Activated naive CD4-positive, alpha-beta T cell treated with anti-CD3 and anti-CD28 coated beads, Interleukin-2, amount 50 U/mL, for 24 hours (primary cell): ENCODE measurements at regions not wholly inside any gene's neighbourhood (a gene's known extent, or its start where the extent isn't known, plus 50 kb on each side); places are given as distances from the start of the nearest gene placed in this dataset.
"Not testable (repeated sequence)": the region's sequence is repeated elsewhere in the genome, so short reads cannot be mapped to it uniquely, and the experiment has no call there.

Experiments
- H3K27ac Mint-ChIP-seq: one replicate; pipeline ENCODE4 v1.8.0; 2021; ENCODE audit warnings: mild to moderate bottlenecking, mixed read lengths
- H3K27me3 Mint-ChIP-seq: one replicate; pipeline ENCODE4 v1.8.0; 2021; ENCODE audit warnings: mixed read lengths
- H3K36me3 Mint-ChIP-seq: one replicate; pipeline ENCODE4 v1.8.0; 2021; ENCODE audit warnings: mixed read lengths
- H3K4me1 Mint-ChIP-seq: one replicate; pipeline ENCODE4 v1.8.0; 2021; ENCODE audit warnings: mixed read lengths
- H3K4me3 Mint-ChIP-seq: one replicate; pipeline ENCODE4 v1.8.0; 2021; ENCODE audit warnings: mild to moderate bottlenecking, mixed read lengths
- H3K9me3 Mint-ChIP-seq: one replicate; pipeline ENCODE4 v1.8.0; 2021; ENCODE audit warnings: mixed read lengths

GRCh38 chr12:61987173-61987572 lies 273.0 kb upstream of the USP15 start:
- H3K9me3 Mint-ChIP-seq: no peaks in the 10 kb centered on the region

GRCh38 chr12:61991661-61992060 lies 268.5 kb upstream of the USP15 start:
- H3K36me3 Mint-ChIP-seq: no peaks in the 10 kb centered on the region

More at GRCh38 chr12:61987173-61987572, 273.0 kb upstream of the USP15 start:
- H3K27ac Mint-ChIP-seq: no peak overlapping the region
- H3K4me1 Mint-ChIP-seq: no peaks in the 10 kb centered on the region
- no peak overlapping the region for H3K4me3 Mint-ChIP-seq
- no peaks in the 10 kb centered on the region for H3K27me3 Mint-ChIP-seq
- H3K36me3 Mint-ChIP-seq: no peaks in the 10 kb centered on the region

GRCh38 chr12:61993734-61994345 lies 266.4 kb upstream of the USP15 start:
- Mint-ChIP-seq H3K27ac (no peak overlapping the region), H3K4me3 (no peak overlapping the region), H3K27me3 (peaks cover 7% of the 10 kb centered on the region), H3K4me1 (no peaks in the 10 kb centered on the region), H3K9me3 (no peaks in the 10 kb centered on the region), H3K36me3 (no peaks in the 10 kb centered on the region)

More at GRCh38 chr12:61991661-61992060, 268.5 kb upstream of the USP15 start:
- H3K9me3 Mint-ChIP-seq: no peaks in the 10 kb centered on the region
- H3K27ac Mint-ChIP-seq: no peak overlapping the region
- H3K4me1 Mint-ChIP-seq: no peaks in the 10 kb centered on the region
- H3K4me3 Mint-ChIP-seq: no peak overlapping the region
- peaks cover 2% of the 10 kb centered on the region for H3K27me3 Mint-ChIP-seq

- Mint-ChIP-seq H3K4me3 (no peak overlapping the region), H3K27me3 (peaks cover 7% of the 10 kb centered on the region), H3K4me1 (no peaks in the 10 kb centered on the region), H3K36me3 (no peaks in the 10 kb centered on the region), H3K27ac (no peak overlapping the region), H3K9me3 (no peaks in the 10 kb centered on the region)
Observed at GRCh38 chr12:61996717-61997116, 263.5 kb upstream of the USP15 start.

- Mint-ChIP-seq H3K36me3 (no peaks in the 10 kb centered on the region), H3K27me3 (peaks cover 7% of the 10 kb centered on the region), H3K9me3 (no peaks in the 10 kb centered on the region), H3K4me1 (no peaks in the 10 kb centered on the region), H3K4me3 (no peak overlapping the region), H3K27ac (no peak overlapping the region)
Observed at GRCh38 chr12:61998791-61999190, 261.4 kb upstream of the USP15 start.

GRCh38 chr12:61999311-61999710 lies 260.9 kb upstream of the USP15 start:
- Mint-ChIP-seq H3K27ac (no peak overlapping the region), H3K36me3 (no peaks in the 10 kb centered on the region), H3K4me1 (no peaks in the 10 kb centered on the region), H3K9me3 (no peaks in the 10 kb centered on the region), H3K4me3 (no peak overlapping the region), H3K27me3 (peaks cover 7% of the 10 kb centered on the region)

- no peaks in the 10 kb centered on the region for H3K36me3 Mint-ChIP-seq
- H3K27ac Mint-ChIP-seq: no peak overlapping the region
Observed at GRCh38 chr12:62001424-62001823, 258.8 kb upstream of the USP15 start.

GRCh38 chr12:62003226-62003625 lies 257.0 kb upstream of the USP15 start:
- Mint-ChIP-seq H3K9me3 (no peaks in the 10 kb centered on the region), H3K27ac (no peak overlapping the region), H3K4me3 (no peak overlapping the region), H3K4me1 (no peaks in the 10 kb centered on the region), H3K36me3 (no peaks in the 10 kb centered on the region), H3K27me3 (peaks cover 4% of the 10 kb centered on the region)

More at GRCh38 chr12:62001424-62001823, 258.8 kb upstream of the USP15 start:
- Mint-ChIP-seq H3K4me3 (no peak overlapping the region), H3K27me3 (peaks cover 10% of the 10 kb centered on the region), H3K9me3 (no peaks in the 10 kb centered on the region), H3K4me1 (no peaks in the 10 kb centered on the region)

GRCh38 chr12:62003701-62004100 lies 256.5 kb upstream of the USP15 start:
- peaks cover 4% of the 10 kb centered on the region for H3K27me3 Mint-ChIP-seq
- no peak overlapping the region for H3K27ac Mint-ChIP-seq
- H3K4me3 Mint-ChIP-seq: no peak overlapping the region
- no peaks in the 10 kb centered on the region for H3K9me3 Mint-ChIP-seq
- no peaks in the 10 kb centered on the region for H3K4me1 Mint-ChIP-seq
- H3K36me3 Mint-ChIP-seq: no peaks in the 10 kb centered on the region

GRCh38 chr12:62005615-62006014 lies 254.6 kb upstream of the USP15 start:
- H3K27me3 Mint-ChIP-seq: peaks cover 4% of the 10 kb centered on the region
- no peak overlapping the region for H3K4me3 Mint-ChIP-seq
- no peak overlapping the region for H3K27ac Mint-ChIP-seq
- H3K4me1 Mint-ChIP-seq: no peaks in the 10 kb centered on the region
- no peaks in the 10 kb centered on the region for H3K36me3 Mint-ChIP-seq
- H3K9me3 Mint-ChIP-seq: no peaks in the 10 kb centered on the region

GRCh38 chr12:62006076-62006732 lies 254.0 kb upstream of the USP15 start:
- Mint-ChIP-seq H3K27me3 (peaks cover 4% of the 10 kb centered on the region), H3K36me3 (no peaks in the 10 kb centered on the region), H3K4me3 (no peak overlapping the region), H3K4me1 (no peaks in the 10 kb centered on the region), H3K9me3 (no peaks in the 10 kb centered on the region), H3K27ac (no peak overlapping the region)

GRCh38 chr12:62008703-62009102 lies 251.5 kb upstream of the USP15 start:
- Mint-ChIP-seq H3K4me3 (no peak overlapping the region), H3K36me3 (no peaks in the 10 kb centered on the region), H3K4me1 (no peaks in the 10 kb centered on the region), H3K27me3 (peaks cover 4% of the 10 kb centered on the region), H3K9me3 (no peaks in the 10 kb centered on the region), H3K27ac (no peak overlapping the region)

GRCh38 chr12:62009445-62009844 lies 250.8 kb upstream of the USP15 start:
- Mint-ChIP-seq H3K9me3 (no peaks in the 10 kb centered on the region), H3K4me3 (no peak overlapping the region), H3K27ac (no peak overlapping the region), H3K27me3 (peaks cover 4% of the 10 kb centered on the region), H3K4me1 (no peaks in the 10 kb centered on the region), H3K36me3 (no peaks in the 10 kb centered on the region)

- not testable (repeated sequence) for H3K36me3 Mint-ChIP-seq, H3K4me1 Mint-ChIP-seq, H3K9me3 Mint-ChIP-seq, H3K27ac Mint-ChIP-seq, H3K4me3 Mint-ChIP-seq, H3K27me3 Mint-ChIP-seq
Observed at GRCh38 chr12:62010331-62010906, 249.8 kb upstream of the USP15 start.

GRCh38 chr12:62010973-62011372 lies 249.2 kb upstream of the USP15 start:
- not testable (repeated sequence) for H3K4me3 Mint-ChIP-seq, H3K27me3 Mint-ChIP-seq, H3K36me3 Mint-ChIP-seq, H3K27ac Mint-ChIP-seq, H3K9me3 Mint-ChIP-seq, H3K4me1 Mint-ChIP-seq

- H3K36me3 Mint-ChIP-seq: no peaks in the 10 kb centered on the region
- no peaks in the 10 kb centered on the region for H3K9me3 Mint-ChIP-seq
- H3K4me3 Mint-ChIP-seq: no peak overlapping the region
- no peaks in the 10 kb centered on the region for H3K4me1 Mint-ChIP-seq
- H3K27me3 Mint-ChIP-seq: no peaks in the 10 kb centered on the region
- H3K27ac Mint-ChIP-seq: no peak overlapping the region
Observed at GRCh38 chr12:62014330-62014729, 245.9 kb upstream of the USP15 start.
